ENCODE measurements at regions not wholly inside any gene's neighbourhood (a gene's known extent, or its start where the extent isn't known, plus 50 kb on each side); places are given as distances from the start of the nearest gene placed in this dataset.

DNA sequence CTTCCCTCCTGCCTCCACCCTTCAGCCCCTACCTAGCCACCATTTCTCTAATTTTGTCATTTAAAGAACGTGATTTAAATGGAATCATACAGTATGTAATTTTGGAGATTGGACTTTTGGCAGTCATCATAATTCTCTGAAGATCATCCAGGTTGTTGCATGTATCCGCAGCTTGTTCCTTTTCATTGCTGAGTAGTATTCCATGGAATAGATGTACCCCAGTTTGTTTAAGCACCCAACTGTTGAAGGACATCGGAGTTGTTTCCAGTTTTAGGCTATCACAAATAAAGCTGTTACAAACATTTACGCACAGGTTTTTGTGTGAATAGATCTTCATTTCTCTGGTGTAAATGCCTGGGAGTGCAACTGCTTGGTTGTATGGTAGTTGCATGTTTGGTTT is 61.1 kb upstream of the PWP1 start:
- no peak for DNase-seq (ENCODE audit: low read depth)
- no peak overlapping the region for H3K4me3 ChIP-seq (ENCODE audit: control insufficient read depth, low read depth, low read length)
- TF ChIP-seq, protein P1, sequence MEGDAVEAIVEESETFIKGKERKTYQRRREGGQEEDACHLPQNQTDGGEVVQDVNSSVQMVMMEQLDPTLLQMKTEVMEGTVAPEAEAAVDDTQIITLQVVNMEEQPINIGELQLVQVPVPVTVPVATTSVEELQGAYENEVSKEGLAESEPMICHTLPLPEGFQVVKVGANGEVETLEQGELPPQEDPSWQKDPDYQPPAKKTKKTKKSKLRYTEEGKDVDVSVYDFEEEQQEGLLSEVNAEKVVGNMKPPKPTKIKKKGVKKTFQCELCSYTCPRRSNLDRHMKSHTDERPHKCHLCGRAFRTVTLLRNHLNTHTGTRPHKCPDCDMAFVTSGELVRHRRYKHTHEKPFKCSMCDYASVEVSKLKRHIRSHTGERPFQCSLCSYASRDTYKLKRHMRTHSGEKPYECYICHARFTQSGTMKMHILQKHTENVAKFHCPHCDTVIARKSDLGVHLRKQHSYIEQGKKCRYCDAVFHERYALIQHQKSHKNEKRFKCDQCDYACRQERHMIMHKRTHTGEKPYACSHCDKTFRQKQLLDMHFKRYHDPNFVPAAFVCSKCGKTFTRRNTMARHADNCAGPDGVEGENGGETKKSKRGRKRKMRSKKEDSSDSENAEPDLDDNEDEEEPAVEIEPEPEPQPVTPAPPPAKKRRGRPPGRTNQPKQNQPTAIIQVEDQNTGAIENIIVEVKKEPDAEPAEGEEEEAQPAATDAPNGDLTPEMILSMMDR (IDR thresholded peaks at IDR 0.05; ENCODE audit: control insufficient read depth, insufficient read depth, low read depth, low read length, missing control alignments) = no peak

DNA sequence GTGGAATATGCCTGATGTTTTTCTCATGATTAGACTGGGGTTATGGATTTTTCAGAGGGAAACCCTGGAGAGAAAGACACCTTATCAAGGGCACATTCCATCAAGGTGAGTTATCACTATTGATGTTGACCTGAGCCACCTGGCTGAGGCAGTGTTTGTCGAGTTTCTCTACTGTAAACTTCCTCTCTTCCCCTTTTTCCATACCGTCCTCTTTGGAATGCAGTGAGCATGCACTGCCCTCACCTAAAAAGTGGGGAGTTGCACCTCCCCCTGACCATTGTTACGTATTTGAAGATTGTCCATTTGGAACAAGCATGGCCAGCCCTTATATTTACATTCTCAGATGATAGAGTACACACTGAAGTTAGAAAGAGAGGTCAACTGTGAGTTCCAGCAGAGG is 53.9 kb upstream of the PWP1 start:
- TF ChIP-seq, protein P1 (IDR thresholded peaks at IDR 0.05; ENCODE audit: control insufficient read depth, insufficient read depth, low read depth, low read length, missing control alignments) = no peak
- no peak overlapping the region for H3K4me3 ChIP-seq (ENCODE audit: control insufficient read depth, low read depth, low read length)

DNA sequence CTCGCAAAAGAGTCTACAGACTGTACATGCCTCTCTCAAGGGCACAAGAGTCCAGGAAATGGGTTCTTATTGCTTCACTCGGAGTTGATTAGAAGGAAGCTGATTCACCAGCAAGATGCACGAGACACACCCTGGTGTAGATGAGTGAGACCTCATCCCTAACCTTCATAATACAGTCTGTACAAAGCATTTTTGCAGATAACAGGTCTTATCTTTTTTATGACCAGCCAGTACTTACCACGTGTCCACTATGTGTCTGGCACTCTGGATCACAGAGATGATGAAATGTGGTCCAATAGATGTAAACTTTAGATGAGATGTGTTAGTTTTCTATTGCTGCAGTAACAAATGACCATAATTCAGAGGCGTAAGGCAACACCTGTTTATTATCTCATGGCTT is 53.4 kb upstream of the PWP1 start:
- no peak overlapping the region for H3K4me3 ChIP-seq (ENCODE audit: control insufficient read depth, low read depth, low read length)
- no peak for DNase-seq (ENCODE audit: low read depth)
- TF ChIP-seq, protein P1 (IDR thresholded peaks at IDR 0.05; ENCODE audit: control insufficient read depth, insufficient read depth, low read depth, low read length, missing control alignments) = no peak

More for the DNA sequence above, 53.9 kb upstream of the PWP1 start:
- no peak for DNase-seq (ENCODE audit: low read depth)

DNA sequence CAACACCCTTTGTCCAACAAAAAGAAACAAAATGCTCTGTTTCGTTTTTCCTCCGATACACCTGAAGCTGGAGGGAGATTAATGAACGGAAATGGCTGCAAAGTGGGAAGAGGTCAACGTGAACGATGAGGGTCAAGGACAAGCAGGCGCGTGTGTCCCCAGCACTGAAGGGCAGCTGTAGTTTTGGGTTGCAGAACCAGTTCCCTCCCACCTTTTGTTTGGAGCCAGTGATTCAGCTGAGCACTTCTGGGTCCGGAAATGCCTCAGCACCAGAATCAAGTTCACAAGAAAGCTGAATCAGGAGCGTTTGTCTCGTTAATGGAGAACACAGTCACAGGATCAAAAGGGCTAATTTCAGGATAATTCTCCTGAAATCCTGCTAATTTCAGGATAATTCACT is 51.1 kb upstream of the PWP1 start:
- TF ChIP-seq, protein P1 (IDR thresholded peaks at IDR 0.05; ENCODE audit: control insufficient read depth, insufficient read depth, low read depth, low read length, missing control alignments) = no peak
- no peak overlapping the region for H3K4me3 ChIP-seq (ENCODE audit: control insufficient read depth, low read depth, low read length)
- no peak for DNase-seq (ENCODE audit: low read depth)

DNA sequence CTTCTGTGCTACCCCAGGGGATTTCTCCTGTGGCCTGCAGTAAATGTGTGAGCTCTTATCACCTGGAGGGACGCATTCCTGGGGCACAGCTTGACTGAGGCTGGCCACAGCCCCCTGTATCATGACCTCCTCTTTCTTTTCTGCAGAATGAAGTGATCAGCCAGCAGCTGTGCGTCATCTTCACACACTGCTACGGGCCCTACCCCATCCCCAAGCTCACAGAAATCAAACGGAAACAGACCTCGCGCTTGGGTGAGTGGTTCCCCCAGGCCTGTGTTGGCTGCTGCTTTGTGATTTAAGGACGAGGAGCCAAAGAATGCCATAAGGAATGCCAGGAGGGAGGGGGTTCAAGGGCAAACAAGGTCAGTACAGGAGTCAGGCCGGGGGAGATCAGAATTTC is 50.5 kb upstream of the PWP1 start:
- no peak overlapping the region for H3K4me3 ChIP-seq (ENCODE audit: control insufficient read depth, low read depth, low read length)
- no peak for DNase-seq (ENCODE audit: low read depth)
- TF ChIP-seq, protein P1 (IDR thresholded peaks at IDR 0.05; ENCODE audit: control insufficient read depth, insufficient read depth, low read depth, low read length, missing control alignments) = no peak

Data from AG09309 (cell line).